ENCODE measurements at regions not wholly inside any gene's neighbourhood (a gene's known extent, or its start where the extent isn't known, plus 50 kb on each side); places are given as distances from the start of the nearest gene placed in this dataset.
A peak's percentile ranks its signal among the peaks of the same experiment; 100 is the strongest.

GRCh38 chr11:112644410-112645131 lies 316.6 kb upstream of the NCAM1 start:
- DNase-seq (ENCODE audit: low spot score): no peak
- H3K4me3 ChIP-seq: no peak overlapping the region
- no peak overlapping the region for H3K27ac ChIP-seq
- peaks cover 3 to 21% of the 10 kb centered on the region in 2 donors for H3K9me3 ChIP-seq
- TF ChIP-seq CTCF (IDR thresholded peaks at IDR 0.05): no peak
- H3K27me3 ChIP-seq: no peaks in the 10 kb centered on the region
- H3K36me3 ChIP-seq: no peaks in the 10 kb centered on the region
- H3K4me1 ChIP-seq: no peaks in the 10 kb centered on the region

DNA sequence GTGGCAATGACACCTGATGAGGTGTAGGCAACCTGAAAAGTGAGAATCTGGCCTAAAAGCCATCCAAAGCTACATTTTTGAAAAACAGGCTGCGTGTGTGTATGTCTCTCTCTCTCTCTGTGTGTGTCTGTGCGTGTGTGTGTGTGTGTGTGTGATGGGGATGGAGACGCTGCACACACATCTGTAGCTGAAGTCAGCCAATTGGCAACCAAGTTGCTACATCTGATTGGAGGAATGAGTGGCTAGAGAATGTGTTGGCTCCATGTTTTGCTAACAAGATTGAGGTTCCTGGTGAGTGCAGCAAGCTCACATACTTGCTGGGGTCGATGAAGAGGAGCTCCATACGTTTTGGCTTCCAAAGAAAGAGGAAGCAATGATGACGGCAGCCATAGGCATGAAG lies 311.4 kb upstream of the NCAM1 start:
- no peaks in the 10 kb centered on the region for H3K36me3 ChIP-seq
- DNase-seq (ENCODE audit: low spot score): no peak
- H3K27ac ChIP-seq: peak overlapping the region in 1 of 2 donors; percentile 75

DNA sequence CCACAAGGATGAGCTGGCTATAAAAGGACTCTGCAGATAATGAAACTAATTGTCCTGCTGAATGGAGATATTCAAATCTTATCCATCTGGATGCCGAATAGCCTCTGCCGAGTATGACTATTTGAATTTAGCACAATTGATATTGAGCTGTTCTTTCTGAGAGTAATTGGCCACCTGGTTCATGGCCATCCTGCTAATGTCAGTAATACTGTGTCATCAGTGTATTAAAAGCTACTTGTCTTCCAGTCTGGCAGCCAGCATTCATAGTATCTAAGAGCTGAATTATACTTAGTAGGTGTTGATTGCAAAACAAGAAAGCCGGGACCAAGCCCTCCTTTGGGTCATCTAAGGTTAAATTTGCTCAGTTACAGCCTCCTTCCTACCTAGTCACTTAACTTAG lies 310.7 kb upstream of the NCAM1 start:
- H3K36me3 ChIP-seq: no peaks in the 10 kb centered on the region
- H3K4me1 ChIP-seq: peaks cover 0 to 12% of the 10 kb centered on the region in 2 donors
- no peak for DNase-seq (ENCODE audit: low spot score)
- no peaks in the 10 kb centered on the region for H3K27me3 ChIP-seq
- no peak overlapping the region for H3K4me3 ChIP-seq
- no peak for TF ChIP-seq CTCF (IDR thresholded peaks at IDR 0.05)
- H3K9me3 ChIP-seq: no peaks in the 10 kb centered on the region
- peak overlapping the region; percentile 13 to 75 for H3K27ac ChIP-seq

More for the DNA sequence above, 311.4 kb upstream of the NCAM1 start:
- peaks cover 0 to 5% of the 10 kb centered on the region in 2 donors for H3K4me1 ChIP-seq
- no peaks in the 10 kb centered on the region for H3K27me3 ChIP-seq
- no peak for TF ChIP-seq CTCF (IDR thresholded peaks at IDR 0.05)
- no peaks in the 10 kb centered on the region for H3K9me3 ChIP-seq
- H3K4me3 ChIP-seq: no peak overlapping the region

DNA sequence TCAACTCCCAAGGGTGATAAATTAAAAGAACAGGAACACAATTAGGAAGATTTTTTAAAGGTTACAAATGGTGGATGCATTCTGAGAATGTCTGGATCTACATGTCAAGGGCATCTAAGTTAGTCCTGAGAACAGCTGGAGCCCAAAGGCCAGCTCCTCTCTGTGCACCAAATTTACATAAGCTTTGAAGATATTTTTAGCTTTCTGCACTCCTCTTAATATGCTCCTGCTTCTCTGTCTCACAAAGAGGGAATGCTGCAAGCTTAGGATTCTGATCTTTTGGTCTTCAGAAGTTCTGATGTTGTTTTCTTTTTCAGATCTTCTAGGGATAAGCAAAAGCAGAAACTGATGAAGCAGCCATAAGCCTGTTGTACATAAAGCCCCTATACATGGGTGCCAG lies 309.8 kb upstream of the NCAM1 start:
- Histone ChIP-seq H3K27ac (peak overlapping the region in 1 of 2 donors; percentile 75), H3K4me1 (peaks cover 0 to 20% of the 10 kb centered on the region in 2 donors), H3K27me3 (no peaks in the 10 kb centered on the region), H3K9me3 (no peaks in the 10 kb centered on the region), H3K4me3 (no peak overlapping the region), H3K36me3 (no peaks in the 10 kb centered on the region)
- no peak for TF ChIP-seq CTCF (IDR thresholded peaks at IDR 0.05)
- DNase-seq (ENCODE audit: low spot score): no peak

DNA sequence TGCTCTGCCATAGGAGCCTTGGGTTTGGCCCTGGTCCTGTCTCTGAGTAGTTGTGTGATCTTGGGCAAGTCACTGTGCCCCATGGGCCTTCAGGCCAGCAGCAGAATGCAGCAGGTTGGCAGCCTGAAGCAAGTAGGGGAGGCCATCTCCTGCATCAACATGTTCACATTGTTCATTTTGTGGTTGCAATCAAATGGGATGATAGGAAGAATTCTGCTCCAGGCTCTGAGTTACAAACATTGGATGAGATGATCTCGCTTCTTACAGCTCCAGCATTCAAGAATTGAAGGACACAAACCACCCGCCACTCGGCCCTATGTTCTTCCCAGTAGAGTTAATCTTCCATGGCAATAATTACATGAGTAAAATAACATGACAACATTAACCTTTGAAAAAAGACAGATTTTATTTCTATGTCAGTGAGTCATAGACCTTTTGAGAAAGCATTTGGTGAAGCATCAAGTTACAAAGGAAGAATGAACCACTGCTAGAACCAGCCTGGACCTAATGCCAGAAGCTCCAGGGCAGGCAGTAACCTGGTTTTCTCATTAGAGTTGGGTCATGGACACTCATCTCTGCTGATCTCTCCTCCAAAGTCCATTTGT lies 308.3 kb upstream of the NCAM1 start:
- Histone ChIP-seq H3K36me3 (no peaks in the 10 kb centered on the region), H3K27ac (no peak overlapping the region), H3K4me1 (peaks cover 0 to 33% of the 10 kb centered on the region in 2 donors), H3K9me3 (no peaks in the 10 kb centered on the region), H3K4me3 (no peak overlapping the region), H3K27me3 (no peaks in the 10 kb centered on the region)
- TF ChIP-seq CTCF (IDR thresholded peaks at IDR 0.05): no peak
- DNase-seq (ENCODE audit: low spot score): no peak
